SKM-1 (cell line): ENCODE measurements at regions not wholly inside any gene's neighbourhood (a gene's known extent, or its start where the extent isn't known, plus 50 kb on each side); places are given as distances from the start of the nearest gene placed in this dataset.

Source experiments
- DNase-seq: peaks from one replicate; lab custom pipeline; 2025; ENCODE audit not compliant: unreplicated experiment; lab: John Stamatoyannopoulos, UW

DNA sequence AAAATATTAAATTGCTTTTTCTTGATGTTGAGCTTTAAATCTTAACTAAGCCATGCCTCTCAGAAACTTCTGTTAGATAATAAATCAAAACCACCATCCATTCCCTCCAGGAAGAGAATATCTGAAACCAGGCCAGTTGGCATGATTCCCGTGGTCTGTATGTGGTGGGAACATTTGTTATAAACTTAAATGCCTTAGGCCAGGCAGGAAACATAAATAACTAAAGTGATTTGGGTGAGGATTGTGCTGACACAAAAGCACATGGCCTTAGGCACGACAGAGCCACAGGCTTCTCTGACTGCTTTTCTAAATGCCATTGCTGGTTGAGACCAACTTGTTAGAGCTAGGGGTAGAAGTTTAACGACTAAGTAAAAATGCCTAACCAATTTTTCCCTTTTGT, 255.9 kb downstream of the GABRG2 start:
- no peak for DNase-seq

DNA sequence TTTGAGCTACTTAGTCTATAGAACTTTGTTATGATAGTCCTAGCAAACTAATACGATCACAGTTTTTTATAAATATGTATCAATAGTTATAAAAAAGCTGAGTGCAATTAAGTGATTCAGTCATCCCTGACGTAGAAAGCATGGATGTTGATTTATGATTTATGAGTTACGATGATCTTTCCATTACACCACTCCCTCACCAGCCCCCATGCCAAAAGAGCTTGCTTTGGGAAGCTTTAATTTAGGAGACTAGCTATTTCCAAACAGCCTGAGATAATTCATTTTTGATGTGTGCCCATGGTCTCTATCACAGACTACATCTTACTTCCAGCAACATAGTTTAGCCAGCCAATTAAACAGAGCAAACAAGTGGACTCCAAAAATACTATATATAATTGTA, 256.8 kb downstream of the GABRG2 start:
- DNase-seq, result no peak

GRCh38 chr5:162325143-162325727, 257.7 kb downstream of the GABRG2 start:
- DNase-seq, result no peak

- no peak for DNase-seq
These were observed 267.4 kb downstream of the GABRG2 start for GRCh38 chr5:162334944-162335343.

- no peak for DNase-seq
These were observed 292.9 kb downstream of the GABRG2 start for GRCh38 chr5:162360373-162360931.

DNA sequence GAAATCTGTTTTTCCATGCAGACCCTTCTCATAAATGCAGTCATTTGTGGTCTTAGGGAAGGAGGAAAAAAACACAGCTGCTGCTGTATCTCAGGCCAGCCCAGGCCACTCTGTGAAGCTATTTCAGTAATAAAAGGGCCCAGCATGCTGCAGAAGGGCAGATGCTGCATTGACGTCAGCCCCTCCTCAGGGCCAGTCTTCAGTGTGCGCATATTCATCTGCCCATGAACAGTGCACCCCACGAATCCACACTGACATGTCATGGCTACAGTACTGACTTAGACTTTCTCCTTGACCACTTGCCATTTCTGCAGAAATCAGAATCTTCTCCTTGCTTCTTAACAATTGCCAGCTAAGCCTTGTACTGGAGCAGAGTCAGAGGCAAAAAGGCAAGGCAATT, 304.7 kb downstream of the GABRG2 start:
- DNase-seq, result no peak

DNA sequence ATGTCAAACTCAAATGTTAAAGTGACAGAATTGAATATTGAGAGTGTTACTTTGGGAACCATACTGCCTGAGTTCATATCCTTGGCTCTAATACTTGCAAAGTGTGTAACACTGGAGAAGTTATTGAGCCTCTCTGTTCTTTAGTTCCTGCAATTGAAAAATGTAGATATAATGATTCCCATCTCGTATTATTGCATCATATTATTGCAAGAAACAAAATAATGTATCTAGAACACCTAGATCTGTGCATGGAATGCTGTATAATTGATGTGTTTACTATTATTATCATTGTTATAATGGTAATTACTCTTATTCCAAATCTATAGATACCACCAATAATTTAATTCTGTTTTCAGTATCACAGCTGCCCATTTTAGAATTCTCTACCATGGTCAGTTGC, 310.3 kb downstream of the GABRG2 start:
- no peak for DNase-seq

- DNase-seq, result no peak
These were observed 315.3 kb downstream of the GABRG2 start for GRCh38 chr5:162382839-162383238.

DNA sequence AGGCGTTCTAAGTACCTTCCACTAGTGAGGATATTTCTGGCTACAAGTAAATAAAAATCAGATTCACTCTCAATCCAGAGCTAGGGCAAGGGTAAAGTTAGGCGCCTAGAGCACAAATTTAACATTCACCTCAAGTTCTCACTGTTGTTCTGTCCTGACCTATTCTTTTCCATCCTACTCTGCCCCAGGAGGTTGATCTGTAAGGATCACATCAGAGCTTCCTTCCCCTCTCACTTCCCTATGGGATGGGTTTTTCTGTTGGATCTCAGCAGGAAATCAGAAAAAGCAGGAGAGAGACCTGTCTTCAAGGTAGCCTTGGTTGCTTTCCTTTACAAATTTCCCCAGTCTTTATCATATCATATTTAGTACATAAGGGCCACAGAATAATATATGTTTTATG, 316.7 kb downstream of the GABRG2 start:
- no peak for DNase-seq

DNA sequence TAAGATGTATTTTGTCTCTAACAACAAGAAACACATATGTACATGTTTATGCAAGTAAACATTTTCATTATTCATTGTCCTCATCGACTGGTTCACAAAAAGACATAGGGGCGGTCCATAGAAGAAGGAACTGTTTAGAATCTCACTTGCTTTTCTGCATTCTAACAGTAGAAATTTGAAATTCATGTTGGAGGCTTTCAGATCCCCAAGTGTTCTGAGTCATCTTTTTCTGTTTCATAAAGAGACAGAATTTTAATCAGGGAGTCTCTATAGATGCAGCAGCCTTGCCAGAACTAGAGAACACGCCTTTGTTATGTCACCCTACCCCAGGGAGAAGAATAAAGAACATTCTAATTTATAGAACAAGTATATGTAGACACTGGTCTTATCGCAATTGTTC, 324.3 kb downstream of the GABRG2 start:
- DNase-seq, result no peak

DNA sequence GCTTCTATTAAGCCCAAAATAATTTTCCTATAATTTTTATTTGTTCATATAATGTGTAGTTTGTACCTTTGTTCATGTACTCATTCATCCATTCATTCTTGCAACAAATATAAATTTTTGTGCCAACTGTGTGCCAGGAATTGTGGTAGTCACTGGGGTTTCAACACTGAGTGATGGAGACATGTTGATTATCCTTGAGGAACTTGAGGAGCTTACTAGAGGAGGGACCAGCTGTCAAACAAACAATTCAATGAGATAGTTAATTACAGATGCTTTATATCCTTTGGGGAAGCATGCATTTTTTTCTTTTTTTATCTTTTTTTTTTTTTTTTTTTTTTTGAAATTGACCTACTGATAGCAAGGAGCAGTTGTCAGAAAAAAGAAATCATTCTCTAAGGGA, 324.8 kb downstream of the GABRG2 start:
- DNase-seq, result no peak

- no peak for DNase-seq
These were observed 326.0 kb downstream of the GABRG2 start for GRCh38 chr5:162393534-162393933.

- DNase-seq, result no peak
These were observed 340.0 kb downstream of the GABRG2 start for GRCh38 chr5:162407614-162408013.

- no peak for DNase-seq
These were observed 342.8 kb downstream of the GABRG2 start for GRCh38 chr5:162410365-162410764.

DNA sequence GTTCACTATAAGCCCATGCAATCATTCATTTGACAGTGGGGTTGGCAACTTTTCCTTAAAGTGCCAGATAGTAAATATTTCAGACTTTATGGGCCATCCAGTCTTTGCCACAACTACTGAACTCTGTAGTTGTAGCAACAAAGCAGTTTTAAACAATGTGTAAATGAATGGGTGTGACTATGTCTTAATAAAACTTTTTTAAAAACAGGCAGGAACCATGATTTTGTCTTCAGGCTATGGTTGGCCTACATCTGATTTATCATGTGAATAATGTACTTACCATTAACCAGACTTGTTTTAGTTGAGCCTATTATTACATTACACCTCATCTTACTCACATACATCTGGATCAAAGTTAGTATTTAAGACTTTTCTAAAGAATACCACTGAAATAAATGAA, 361.6 kb downstream of the GABRG2 start:
- no peak for DNase-seq

DNA sequence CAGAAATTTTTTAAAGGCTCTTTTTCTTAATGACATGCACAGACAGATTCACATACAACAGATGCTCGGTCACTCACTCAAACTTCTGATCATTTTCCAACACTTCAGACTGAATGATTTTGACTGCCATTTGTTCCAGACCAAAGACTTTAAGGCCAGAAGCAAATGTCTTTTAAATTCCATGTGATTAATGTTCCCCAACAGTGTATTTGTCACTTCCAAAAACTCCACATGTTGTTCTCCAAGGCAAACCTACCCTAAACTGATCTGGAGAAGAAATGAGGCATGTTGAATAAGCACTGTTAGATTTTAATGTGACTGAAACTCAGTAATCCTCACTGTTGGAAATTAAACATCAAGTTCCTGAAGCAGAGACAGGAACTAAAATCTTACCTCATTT, 366.7 kb downstream of the GABRG2 start:
- DNase-seq, result no peak

GRCh38 chr5:162436055-162436454, 368.5 kb downstream of the GABRG2 start:
- DNase-seq, result no peak

GRCh38 chr5:162444129-162444762, 376.7 kb downstream of the GABRG2 start:
- DNase-seq, result no peak

DNA sequence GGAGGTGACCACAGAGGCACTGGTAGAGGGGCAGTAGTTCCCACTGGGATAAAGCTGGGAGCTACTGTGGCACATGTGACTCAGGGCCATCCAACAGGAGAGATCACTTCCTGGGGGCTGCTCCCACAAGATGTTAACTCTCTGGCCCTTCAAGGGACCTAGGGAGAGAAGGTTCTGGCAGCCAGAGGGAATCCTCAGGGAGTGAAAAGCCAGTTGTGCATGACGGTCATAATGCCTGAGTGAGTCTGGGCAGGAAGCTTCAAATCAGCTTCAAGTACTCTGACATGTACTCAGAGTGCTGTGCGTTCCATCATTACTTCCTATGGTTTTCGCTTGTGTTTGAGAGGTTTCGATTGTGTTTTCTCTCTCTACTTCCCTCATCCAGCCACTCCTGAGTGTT, 388.5 kb downstream of the GABRG2 start:
- no peak for DNase-seq

GRCh38 chr5:162466011-162466410, 398.4 kb downstream of the GABRG2 start:
- no peak for DNase-seq

DNA sequence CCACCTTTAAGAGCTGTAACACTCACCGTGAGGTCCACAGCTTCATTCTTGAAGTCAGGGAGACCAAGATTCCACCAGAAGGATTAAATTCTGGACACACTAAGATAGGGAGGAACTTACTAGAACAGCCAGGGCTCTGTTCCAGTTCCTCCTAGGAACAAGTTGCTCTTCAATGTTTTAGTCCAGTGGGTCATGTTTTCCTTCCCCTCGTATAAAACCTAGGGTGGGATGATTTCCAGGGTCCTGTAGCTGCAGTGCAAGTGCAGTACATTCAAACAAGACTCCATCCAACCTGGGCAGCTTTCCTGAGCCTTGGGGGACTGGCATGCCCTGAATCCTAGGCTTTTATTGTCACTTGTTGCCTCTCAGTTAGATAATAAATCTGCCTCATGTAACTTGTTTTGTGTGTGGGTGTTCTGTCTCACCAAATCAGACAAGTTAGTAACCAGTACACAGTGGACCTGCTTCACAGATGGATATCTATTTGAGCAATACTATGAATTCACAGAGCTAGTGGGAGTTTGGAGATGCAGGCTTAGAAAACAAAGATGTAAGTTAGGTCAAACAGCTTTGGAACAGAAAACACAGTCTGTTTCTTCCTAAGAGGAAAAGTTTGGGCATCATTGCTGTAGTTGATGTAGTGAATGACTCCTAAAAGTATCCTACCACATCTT, 405.6 kb downstream of the GABRG2 start:
- DNase-seq, result no peak

DNA sequence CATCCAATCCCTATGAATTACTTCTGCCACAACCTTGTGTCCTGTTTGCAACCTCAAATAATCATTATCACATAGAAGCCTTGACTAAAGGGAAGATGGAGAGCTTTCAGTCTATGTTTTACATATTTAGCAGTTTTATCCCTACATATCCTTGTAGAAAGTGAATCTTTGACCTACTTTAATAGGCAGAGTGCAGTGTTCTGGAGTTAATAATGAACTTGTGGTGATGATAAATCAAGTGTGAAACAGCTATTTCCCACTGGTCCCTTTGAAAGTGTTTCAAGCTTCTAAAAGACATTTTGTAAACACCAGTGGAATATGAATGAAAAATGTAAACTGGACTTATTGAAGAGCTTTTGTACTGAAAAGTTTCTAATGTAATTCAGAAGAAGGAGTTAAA, 406.7 kb downstream of the GABRG2 start:
- no peak for DNase-seq
